Choroid plexus epithelial cell (primary cell): ENCODE measurements at regions not wholly inside any gene's neighbourhood (a gene's known extent, or its start where the extent isn't known, plus 50 kb on each side); places are given as distances from the start of the nearest gene placed in this dataset.

Experiments
- DNase-seq: peaks from one replicate; pipeline ENCODE4 v3.0.0-alpha.2; 2010; ENCODE audit warnings: low read depth
- H3K4me3 ChIP-seq: 2 replicates; pipeline ENCODE4 v1.5.1; 2011; ENCODE audit warnings: low read depth, mild to moderate bottlenecking, control low read depth, low read length, moderate library complexity
- TF ChIP-seq, protein P1 (sequence below): conservative IDR thresholded peaks from 2 replicates; pipeline ENCODE4 v1.5.1; 2011; ENCODE audit warnings: low read depth, mild to moderate bottlenecking, control low read depth, inconsistent platforms, low read length, moderate library complexity

DNA sequence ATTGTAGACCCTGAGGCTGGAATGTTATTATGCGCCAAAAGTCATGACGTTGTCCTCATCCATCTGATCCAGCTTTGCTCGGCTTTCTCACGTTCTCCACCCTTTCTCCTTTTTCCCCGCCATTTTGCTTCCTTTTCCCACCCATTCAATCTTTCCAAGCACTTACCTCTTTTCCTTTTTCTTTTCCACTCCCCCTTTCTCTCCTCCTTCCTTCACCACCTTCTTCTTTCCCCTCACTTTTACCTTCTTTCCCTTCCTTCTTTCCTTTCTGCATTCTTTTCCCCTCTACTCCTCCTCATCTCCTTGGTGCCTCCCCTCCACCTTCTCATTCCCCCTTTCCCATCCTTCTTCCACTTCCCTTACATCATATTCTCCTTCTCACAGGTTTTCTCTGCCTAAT lies 304.8 kb upstream of the TSHZ2 start:
- TF ChIP-seq, protein P1, sequence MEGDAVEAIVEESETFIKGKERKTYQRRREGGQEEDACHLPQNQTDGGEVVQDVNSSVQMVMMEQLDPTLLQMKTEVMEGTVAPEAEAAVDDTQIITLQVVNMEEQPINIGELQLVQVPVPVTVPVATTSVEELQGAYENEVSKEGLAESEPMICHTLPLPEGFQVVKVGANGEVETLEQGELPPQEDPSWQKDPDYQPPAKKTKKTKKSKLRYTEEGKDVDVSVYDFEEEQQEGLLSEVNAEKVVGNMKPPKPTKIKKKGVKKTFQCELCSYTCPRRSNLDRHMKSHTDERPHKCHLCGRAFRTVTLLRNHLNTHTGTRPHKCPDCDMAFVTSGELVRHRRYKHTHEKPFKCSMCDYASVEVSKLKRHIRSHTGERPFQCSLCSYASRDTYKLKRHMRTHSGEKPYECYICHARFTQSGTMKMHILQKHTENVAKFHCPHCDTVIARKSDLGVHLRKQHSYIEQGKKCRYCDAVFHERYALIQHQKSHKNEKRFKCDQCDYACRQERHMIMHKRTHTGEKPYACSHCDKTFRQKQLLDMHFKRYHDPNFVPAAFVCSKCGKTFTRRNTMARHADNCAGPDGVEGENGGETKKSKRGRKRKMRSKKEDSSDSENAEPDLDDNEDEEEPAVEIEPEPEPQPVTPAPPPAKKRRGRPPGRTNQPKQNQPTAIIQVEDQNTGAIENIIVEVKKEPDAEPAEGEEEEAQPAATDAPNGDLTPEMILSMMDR: no peak

DNA sequence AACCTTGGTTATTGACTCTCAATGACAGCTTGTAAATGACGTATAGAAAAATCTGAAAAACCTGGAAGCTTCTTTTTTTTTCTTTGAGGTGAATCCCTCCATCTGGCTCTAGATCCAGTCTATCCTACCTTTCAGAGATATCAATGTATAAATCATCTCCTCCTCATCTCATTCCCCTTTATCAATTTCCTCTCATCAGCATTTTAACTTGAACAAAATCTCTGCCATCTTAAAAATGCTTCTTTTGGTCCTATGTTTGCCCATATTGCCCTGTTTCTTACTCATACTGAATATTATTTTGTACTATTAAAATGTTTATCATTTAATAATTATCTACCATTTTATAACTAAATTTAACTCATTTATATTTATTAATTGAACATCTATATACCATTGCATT lies 306.7 kb upstream of the TSHZ2 start:
- no peak for DNase-seq
- no peak overlapping the region for H3K4me3 ChIP-seq
- TF ChIP-seq, protein P1: no peak

More for the DNA sequence above, 304.8 kb upstream of the TSHZ2 start:
- DNase-seq: no peak
- H3K4me3 ChIP-seq: no peak overlapping the region

DNA sequence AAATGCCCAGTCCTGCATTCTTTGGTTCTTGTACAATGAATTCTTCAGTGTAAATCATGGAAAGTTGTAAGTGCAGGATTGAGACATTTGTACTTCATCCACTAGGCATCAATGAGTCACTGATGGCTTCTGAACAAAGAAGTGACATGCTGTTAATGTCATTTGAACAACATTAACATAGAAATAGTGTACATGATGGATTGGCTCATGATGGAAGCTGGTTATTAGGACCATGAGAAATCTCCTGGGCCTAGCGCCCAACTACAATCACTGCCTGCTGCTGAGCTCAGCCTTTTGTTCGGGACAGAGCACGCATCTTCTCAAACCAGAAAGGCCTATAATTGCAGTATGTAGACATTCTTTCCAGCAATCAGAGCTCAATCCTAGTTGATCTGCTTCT lies 316.8 kb upstream of the TSHZ2 start:
- TF ChIP-seq, protein P1: no peak
- H3K4me3 ChIP-seq: no peak overlapping the region
- DNase-seq: no peak

DNA sequence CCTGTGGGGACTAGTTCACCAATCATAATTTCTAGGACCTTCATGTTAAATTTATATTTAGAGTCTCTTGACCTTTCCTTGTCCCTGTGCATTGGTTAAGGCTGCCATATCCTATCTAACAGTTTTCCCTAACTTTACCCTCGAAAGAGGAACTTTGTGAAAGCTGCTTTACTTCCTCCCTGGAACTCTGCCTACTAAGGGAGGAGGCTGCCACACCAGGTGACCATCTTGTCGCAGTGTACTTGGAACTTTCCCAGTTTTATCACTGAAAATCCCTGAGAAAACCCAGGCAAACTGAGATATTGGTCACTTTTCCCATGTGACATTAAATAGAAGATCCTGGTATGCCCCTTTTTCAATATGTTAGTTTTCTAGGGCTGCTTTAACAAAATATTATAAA lies 317.6 kb upstream of the TSHZ2 start:
- TF ChIP-seq, protein P1: no peak
- no peak overlapping the region for H3K4me3 ChIP-seq
- no peak for DNase-seq

DNA sequence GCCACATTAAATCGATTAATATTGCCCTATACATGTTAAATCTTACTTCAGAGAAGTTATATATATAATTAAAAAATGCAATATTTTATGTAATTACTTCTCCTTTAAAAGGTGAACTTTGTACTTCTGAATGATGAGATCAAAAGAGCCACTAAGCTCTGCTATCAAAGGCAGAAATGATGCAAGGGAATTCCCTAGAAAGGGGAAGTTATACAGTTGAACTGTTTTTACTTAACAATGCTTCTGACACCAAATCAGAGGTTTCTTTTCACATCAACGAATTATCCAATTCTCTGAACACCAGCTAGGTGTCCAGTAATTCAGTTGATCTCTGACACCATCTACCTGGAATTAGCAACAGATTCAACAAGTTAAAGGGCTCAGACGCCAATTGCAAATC lies 319.9 kb upstream of the TSHZ2 start:
- DNase-seq: no peak
- TF ChIP-seq, protein P1: no peak
- no peak overlapping the region for H3K4me3 ChIP-seq

DNA sequence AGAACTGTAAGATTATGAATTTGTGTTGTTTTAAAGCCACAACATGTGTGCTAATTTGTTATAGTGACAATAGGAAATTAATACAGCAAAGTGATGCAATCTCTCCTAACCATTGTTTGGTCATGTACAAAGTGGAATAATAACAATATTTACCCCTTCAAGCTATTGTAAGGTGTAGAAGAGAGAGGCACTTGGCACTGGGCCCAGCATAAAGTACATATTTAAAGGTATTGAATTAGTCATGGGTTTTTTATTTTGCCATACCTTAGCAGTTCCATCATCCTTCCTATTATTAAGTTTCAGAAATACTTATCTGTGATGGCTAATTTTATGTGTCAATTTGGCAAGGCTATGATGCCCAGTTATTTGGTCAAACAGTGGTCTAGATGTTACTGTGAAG lies 322.4 kb upstream of the TSHZ2 start:
- H3K4me3 ChIP-seq: no peak overlapping the region
- DNase-seq: no peak
- TF ChIP-seq, protein P1: no peak

DNA sequence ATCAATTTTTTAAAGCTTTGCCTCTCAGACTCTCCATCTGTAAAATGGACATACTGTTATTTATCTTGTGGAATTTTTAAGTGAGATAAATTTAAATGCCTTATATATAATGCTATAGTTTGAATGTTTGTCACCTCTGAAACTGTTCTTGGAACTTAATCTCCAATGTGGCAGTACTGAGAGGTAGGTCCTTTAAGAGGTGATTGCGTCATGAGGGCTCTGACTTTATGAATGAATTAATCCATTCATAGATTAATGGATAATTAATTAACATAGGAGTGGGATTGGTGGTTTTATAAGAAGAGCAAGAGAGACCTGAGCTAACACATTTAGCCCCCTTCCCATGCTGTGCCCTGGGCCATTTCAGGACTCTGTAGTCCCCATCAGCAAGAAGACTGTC lies 326.3 kb upstream of the TSHZ2 start:
- TF ChIP-seq, protein P1: no peak
- H3K4me3 ChIP-seq: no peak overlapping the region
- DNase-seq: no peak
